NAMALWA (cell line): ENCODE measurements at regions not wholly inside any gene's neighbourhood (a gene's known extent, or its start where the extent isn't known, plus 50 kb on each side); places are given as distances from the start of the nearest gene placed in this dataset.

Experiments
- DNase-seq: peaks from one replicate; pipeline ENCODE4 v3.0.0-alpha.2; 2015; ENCODE audit warnings: low spot score

DNA sequence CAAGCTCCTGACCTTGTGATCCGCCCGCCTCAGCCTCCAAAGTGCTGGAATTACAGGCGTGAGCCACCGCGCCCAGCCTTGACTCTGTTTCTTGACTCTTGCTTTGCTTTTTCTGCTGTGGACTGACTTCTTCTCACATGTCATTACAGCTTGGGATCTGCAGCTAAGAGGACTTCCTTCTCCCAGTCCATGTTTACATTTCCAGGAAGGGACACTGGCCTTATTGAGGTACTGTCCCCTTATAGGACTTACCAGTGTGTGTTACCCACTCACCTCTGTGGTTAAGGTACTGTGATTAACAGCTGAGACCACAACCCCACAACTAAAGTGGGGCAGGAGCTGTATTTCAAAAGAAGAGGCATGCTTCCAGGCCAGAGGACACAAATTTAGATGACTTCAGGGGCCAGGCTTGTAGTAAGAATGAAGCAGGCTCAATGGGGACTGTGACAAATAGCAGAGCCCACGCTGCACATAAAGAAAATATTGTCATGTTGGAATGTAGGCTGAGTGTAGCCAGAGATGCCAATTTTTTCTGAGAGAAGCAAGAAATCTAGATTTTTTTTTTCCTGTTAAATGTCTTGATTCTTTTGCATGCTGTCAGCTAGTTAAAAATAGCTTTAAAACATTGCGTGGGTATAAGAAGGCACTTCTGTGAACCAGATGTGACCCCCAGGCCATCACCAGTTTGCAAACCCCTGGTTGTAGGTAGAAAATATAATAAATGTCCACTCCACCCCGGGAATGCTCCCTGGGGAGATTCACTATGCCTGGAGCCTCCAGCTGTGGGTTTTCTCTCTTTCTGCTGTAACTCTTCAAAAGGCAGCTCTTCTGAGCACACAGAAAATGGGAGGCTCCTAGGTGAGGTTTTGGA, 75.0 kb downstream of the PTPDC1 start:
- no peak for DNase-seq

DNA sequence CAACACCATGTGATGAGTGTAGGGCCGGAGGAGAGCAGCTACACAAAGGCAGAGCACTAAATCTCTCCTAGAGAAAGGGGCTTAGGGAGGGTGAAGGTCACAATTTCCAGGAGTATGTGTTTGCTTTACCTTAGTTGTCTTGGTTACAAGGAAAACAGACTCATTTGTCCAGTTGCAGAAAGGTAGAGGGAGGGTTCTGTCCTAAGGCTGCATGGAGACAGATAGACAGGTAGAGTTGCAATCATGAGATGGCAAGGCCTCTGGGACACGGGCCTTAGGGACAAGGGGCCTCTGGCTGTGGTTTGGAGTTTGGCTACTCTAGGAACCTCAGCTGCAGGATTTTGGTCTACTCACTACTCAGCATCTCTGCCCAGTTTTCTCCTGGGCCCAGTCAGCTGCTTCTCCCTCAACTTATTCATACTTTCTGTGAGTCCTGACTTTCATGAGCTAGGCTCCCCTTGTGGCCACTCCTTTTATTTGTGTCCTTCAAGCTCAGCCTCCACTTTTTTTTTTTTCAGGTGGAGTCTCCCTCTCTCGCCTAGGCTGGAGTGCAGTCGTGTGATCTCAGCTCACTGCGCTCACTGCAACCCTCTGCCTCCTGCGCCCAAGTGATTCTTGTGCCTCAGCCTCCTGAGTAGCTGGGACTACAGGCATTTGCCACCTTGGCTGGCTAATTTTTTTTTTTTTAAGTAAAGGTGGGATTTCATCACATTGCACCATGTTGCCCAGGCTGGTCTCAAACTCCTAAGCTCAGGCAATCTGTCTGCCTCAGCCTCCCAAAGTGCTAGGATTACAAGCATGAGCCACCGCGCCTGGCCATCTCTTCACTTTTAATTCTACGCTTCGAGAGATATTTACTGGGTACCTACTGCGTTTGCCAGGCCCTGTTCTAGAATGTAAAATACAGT, 76.6 kb downstream of the PTPDC1 start:
- no peak for DNase-seq

DNA sequence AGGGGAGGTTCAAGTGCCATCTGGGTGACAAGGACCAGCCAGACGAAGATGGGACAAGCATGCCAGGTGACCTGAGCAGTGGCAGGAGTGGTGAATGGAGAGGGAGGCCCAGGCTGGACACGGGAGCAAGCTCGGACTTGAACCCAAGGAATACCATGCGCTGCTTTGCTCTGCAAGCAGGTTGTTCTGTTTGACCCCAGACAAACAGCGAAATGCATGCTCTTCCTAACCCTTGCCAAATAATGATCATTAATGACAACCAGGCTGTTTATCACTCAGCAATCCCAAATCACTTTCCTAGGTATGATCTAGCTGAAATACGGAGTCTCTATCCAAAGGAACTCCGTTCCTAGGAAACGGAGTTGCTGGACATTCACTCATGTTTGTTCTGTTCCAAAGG, 77.4 kb downstream of the PTPDC1 start:
- no peak for DNase-seq

DNA sequence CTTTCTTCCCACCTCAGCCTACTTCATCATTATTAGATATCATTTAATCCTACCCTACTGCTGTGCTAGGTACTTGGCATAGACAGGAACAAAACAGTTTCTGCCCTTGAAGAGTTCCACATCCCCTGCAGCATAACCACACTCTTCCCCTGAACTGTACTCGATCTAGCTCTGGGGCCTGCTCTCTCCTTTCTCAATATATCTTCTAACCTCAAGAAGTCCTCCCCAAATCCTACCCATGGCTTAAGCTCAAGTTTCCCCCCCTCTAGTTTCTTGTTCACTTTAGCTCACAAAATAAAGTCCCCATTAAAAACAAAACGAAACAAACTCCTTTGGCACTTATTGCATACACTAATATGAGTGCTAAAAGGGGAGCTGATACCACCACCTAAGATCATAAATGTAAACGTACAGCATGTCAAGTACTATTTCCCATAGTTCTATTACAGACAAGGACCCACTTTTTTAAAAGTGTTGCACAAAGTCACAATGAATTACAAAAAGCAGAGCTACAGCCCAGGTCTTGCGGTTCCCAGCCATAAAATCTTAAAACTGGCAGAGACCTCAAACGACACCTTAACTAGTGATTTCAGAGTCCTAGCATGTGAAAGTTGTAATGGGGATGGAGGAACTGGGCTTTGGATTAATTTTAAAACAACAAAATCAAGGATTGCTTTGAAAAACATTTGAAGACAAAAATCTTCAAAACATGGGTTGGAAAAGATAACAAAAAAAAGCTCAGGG, 80.7 kb downstream of the PTPDC1 start:
- peak; percentile 27 for DNase-seq

DNA sequence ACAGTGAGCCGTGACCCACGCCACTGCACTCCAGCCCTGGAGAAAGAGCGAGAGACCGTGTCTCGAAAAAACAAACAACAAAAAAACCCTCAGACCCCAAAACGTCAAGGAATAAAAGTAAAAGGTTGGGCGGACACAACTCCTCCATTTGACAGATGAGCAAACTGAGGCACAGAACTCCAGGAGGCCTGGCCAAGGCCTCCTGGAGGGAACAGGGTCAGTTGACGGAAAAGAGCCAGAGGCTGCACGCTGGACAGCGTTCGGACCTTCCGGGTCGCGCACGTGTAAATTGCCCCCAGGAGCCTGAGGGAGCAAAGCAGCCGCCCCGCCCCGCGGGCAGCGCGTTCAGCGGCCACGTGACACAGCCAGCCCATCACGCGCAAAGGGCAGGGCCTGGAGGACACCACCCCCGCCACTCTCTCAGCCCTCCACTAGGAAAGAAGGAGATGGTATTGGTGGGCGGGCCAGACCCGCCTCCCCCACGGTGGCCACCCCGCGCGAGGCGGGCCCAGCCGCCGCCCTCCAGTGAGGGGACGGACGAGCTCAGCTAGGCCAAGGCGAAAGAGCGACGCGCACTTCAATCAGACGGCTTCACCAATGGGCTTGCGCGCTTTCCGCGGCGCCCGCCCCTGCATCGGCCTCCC, 81.5 kb downstream of the PTPDC1 start:
- peak; percentile 98 for DNase-seq

DNA sequence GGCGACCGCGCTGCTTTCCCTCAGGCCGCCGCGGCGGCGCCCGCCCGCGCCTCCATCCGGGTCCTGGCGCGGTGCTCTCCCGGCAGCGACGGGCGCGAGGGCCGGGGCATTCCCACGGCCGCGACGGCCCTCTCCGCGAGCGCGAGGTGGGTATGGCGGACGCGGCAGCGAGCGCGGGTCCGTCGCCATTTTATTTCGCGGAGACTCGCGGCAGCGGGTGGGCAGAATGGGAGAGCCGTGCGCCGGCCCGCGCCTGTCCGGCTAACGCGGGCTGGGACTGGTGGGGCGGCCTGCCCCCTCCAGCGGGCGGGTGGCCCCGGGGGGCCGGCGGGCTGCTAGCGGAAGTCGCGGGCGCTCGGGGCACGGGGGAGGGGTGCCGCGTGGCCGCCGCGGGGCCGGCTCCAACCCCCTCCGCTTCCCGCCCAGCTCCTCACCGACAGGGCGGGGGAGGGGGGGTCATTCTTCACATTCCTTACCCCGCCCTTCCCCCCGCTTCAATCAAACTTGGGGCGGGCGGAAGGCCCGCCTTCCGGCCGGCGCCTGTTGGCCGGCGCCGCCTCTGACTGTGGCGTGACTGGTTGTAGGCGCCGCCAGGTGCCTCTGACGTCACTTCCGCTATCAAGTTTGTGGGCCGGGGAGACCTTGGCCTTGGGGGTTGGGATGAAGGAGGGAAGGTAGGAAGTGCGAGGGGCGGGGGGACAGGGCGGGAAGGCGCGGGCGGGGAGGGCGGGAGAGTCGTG, 82.1 kb downstream of the PTPDC1 start:
- DNase-seq = peak; percentile 98

DNA sequence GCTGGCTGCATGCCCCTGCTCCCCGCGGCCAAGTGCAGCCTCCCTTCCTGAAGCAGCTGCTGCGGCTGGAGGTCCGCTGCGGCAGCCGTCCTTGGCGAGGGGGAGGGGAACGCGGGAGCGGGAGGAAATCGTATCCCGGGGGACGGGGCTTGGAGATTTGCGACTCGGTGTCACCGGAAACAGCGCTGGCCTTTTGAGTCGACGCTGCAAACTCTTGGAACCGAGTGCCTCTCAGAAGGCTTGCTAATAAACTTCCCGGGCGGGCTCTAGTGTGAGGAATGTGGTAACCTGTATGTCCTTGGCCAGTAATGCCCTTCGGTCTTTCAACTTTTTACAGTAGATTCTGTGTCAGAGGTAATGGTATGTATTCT, 82.7 kb downstream of the PTPDC1 start:
- DNase-seq = no peak

DNA sequence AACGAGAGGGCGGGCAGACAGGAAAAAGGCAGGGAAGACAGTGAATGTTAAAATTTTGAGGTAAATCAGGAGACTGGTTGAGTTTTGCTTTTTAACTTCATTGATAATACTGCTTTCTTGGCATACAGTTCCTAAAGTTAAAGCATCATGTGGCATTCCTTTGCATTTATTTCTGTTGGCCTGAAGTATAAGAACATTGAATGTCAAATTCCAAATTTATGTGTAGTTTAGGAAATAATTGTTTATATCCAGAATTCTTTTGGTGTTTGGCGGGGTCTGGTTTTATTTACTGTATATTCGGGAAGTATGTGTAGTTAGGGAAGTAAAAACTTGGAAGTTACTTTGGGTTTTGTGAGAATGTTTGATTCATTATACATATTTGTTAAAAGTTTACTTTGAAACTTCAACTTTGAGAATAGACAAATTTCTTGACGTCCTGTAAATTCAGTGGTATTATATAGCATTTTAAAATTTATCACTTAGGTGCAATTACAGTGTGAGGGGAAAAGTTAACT, 83.2 kb downstream of the PTPDC1 start:
- no peak for DNase-seq

DNA sequence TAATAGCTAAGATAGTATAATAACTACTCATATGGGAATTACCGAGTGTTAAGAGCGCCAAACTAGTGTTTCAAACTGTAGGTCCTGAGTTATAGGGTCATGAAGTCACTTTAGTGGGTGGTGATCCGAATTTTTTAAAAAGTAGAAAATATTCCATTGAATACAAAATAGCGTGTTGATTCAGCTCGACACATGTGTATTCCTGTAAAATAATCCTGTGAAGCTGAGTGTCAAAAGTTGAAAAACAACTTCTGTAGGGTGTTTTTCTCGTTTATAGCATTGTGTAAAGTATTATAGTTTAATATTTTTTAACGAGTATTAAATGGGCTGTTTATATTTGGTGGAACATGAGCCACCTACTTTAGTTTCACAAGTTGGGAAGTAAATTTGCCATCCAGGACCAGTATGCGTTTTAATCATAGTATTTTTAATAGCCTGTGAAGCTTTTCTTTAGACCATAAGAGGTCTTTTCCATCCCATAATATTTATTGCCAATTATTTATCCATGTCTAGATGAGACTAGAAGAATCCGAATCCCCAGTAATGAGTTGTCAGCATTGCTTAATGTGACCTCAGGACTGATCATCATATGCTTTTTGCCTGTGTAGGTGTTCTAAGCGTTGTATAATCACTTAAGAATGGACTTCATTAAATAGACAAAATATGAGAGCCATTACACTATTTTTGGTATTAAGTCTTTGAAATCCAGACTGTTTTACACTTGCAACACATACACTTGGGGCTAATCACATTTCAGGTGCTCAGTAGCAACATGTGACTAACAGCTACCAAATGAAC, 84.1 kb downstream of the PTPDC1 start:
- no peak for DNase-seq

DNA sequence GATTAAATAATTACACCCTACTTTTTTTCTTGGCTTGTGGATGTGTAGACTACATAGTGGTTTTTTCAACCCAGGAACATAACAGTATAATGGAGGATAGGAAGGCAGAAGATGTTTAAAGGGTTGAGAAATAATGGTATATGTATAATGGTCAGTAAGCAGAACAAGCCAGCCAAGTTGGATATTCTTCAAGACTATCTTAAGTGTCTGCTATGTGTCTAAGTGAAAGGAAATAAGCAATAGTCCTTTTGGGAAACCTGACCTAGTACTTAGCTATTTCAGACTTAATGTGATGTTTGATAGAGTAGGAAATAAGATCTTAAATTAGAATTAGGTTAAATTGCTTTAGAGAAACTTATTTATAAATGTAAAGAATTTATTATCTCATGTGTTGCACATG, 85.7 kb downstream of the PTPDC1 start:
- no peak for DNase-seq

DNA sequence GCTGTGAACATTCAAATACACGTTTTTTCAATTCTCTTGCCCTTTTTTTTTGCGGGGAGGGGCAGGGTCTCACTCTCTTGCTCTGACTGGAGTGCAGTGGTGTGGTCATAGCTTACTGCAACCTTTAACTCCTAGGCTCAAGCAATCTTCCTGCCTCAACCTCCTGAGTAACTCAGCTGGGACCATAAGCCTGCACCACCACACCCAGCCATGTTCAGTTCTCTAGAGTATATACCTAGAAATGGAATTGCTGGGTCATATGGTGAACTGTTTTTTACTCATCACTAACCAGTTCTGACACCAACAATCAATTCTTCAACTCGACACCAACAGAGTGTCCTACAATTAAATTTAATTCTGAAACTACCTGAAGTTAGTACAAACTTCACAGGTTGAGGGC, 85.5 kb upstream of the ZNF169 start:
- no peak for DNase-seq

DNA sequence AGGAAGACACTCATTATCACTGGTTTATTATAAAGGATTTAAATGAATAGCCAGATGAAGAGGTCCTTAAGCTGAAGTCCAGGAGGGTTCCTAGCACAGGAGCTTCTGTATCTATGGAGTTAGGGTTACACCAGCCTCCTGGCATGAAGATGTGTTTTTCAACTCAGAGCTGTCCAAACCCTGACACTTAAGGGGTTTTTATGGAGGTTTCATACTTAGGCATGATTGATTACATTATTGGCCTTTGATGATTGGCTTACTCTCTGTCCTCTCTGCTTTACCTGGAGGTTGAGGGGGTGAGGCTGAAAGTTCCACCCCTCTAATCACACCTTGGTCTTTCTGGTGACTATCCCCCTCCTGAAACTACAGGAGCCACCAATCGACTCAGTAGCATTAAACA, 84.9 kb upstream of the ZNF169 start:
- DNase-seq = no peak

DNA sequence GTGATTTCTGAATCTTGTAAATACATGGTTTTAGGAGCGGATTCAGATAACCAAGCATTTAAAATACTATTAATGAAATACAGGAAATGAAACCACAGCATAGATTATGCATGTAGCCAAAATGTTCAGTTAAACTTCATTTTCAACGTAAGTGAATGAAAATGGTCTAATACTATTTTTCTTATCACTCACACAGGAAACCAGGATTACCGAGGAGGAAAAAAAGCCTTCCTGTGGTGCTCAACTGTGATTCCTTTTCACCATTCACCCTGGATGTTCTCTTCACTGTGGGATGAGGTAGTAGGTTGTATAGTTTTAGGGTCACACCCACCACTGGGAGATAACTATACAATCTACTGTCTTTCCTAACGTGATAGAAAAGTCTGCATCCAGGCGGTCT, 83.4 kb upstream of the ZNF169 start:
- DNase-seq = no peak

DNA sequence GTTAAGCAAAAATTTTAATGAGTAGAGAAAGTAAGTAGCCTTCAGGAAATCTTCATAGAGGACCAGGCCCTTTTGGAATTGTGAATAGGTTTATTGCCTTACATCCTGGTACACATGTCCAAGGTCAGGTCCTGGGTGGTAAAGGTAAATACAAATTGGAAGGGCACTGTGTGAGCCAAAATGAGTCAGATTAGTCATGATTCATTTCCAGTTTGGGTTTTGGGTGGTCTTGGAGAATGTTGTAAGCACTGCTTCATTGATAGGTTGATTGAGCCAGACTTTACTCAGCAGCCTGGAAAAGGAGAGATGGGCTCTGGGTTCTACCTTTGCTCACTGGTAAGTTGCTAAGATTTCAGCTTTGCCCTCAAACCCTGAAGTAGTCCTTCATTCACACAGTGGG, 82.5 kb upstream of the ZNF169 start:
- DNase-seq = no peak

DNA sequence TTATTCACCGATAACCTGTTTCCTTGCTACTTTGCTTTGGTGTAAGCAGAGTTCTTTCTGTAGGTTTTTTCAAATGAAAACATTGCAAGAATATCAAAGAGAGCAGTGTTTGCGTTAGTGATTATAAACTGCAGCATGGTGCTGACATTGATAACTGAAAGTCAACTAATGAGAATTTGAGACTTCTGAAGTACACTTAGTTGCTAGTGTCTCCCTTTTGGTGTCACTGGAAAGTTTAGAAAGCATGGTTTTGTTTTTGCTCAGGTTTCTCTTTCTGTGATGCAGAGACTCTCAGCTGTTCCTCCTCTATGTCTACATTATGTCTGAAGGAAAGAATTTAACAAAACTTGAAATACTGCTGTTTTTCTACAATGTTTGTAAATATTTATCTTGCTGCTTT, 80.2 kb upstream of the ZNF169 start:
- DNase-seq = no peak

DNA sequence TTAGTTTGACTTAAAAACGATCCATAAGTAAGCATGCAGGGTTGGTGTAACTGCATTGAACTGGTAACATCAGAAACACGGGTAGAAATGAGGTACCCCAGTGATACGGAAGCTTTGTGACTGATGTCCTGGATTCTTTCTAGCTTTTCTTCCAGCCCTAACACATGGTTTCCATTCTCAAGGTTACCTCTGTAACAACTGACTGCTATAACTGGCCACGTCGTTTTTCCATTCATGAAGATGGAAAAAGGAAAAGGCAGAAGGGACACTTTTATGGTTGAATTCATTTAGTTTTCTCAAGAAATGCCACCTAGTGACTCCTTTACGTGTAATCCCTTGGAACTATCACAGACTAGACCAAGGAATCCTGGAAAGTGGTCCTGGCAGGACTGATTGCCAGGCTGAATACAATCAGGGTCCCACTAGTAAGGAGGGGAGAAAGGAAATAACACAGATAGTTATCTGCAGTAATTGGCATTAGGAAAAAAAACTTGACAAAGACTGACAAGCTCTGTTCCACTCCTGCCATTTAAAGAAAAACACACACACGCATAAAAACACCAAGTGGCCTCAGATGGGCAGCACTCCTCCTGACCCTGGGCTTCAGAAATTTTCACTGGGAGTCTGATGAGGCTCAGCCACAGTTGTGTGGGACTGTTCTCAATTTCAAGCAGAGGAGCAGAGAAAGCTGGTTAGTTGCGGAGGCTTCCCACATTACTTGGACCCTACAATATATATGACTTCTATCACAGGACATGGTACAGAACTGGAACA, 77.5 kb upstream of the ZNF169 start:
- no peak for DNase-seq

DNA sequence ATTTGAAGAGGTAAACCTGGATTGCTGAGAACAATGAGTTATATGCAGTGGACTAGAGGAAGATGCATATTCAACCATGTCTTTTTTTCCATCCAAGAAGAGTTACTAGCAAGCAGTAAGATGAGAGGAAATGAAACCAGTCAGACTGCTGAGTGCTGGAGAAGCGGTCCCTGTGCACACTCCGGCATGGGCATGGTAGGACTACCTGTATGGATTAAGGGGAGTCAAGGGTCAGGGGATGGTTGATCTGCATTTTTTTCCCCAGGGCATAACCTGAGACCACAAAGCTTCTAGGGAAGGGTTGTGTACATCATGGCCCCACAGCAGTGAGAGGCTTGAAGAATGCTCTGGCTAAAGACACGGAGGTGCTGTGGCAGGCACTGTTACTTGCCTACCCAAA, 76.6 kb upstream of the ZNF169 start:
- no peak for DNase-seq

DNA sequence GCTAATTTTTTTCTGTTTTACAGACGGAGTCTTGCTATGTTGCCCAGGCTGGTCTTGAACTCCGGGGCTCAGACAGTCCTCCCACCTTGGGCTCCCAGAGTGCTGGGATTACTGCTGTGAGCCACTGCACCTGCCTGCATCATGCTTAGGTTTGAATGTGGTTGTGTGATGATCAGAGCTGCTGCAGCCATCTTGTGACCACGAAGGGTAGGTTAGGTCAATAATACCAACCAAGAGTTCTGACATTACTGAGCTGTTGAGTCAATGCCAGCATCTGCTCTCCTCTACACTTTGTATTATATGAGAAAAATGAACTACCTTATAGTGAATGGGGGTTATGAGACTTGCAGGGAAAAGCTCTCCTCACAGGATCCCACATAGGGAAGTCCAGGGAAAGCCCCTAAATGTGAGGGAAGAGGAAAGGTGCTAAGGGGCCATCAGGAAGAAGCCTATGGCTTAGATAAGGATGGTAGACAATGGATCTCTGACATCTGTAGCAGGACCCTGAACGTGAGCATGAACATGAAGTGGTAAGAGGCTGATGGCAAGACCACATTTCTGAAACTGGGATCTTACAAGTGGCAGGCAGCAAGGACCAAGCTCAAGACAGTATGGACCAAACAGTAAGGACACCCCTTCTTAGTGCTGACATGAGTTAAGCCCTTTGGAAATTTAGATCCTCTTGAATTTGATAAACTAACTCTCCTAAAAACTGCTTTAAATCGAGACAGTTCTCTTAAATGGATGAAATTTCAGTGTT, 75.7 kb upstream of the ZNF169 start:
- DNase-seq = no peak

DNA sequence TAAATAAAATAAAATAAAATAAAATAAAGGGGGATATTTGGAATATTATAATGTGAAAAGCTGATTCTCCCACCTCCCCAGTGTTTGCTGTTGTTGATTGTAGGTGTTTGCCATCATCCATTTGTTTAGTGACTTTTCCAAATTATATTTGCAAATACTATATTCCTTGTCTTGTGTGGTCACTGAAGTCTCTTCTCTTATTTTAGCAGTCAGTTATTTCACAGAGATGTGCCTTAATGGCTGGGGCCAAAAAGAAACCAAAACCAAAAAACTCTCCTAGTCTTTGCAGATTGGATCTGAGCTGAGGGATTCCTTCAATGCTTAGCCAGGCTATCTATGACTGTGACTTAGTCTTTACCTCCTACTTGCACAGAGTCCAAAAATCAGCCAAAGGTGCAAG, 70.9 kb upstream of the ZNF169 start:
- DNase-seq = no peak
